DND-41 (cell line): ENCODE measurements at regions not wholly inside any gene's neighbourhood (a gene's known extent, or its start where the extent isn't known, plus 50 kb on each side); places are given as distances from the start of the nearest gene placed in this dataset.

Experiments used
- ATAC-seq: fragments of 200-7000 bp; cut with Tn5 transposase; 3 replicates; pipeline ENCODE4 v1.9.1; 2021; ENCODE audit warnings: low read depth; ENCODE audit not compliant: insufficient read depth
- DNase-seq: peaks from one replicate; pipeline ENCODE4 v3.0.0-alpha.2; 2020
- H2AFZ ChIP-seq: 2 replicates; pipeline ENCODE4 v1.6.0; 2012; ENCODE audit warnings: low read depth, low read length
- H3K27ac ChIP-seq: 2 replicates; pipeline ENCODE4 v1.5.1; 2012; ENCODE audit warnings: low read length, inconsistent platforms
- H3K27me3 ChIP-seq: fragments of 200-600 bp; sonication (generic); 2 replicates; pipeline ENCODE4 v1.6.0; 2012; ENCODE audit warnings: low read length, mild to moderate bottlenecking, inconsistent platforms; ENCODE audit not compliant: insufficient read depth, poor library complexity
- H3K36me3 ChIP-seq: 2 replicates; pipeline ENCODE4 v1.5.1; 2012; ENCODE audit warnings: low read length, inconsistent platforms; ENCODE audit not compliant: insufficient read depth
- H3K4me1 ChIP-seq: 2 replicates; pipeline ENCODE4 v1.5.1; 2012; ENCODE audit warnings: mild to moderate bottlenecking, low read length; ENCODE audit not compliant: insufficient read depth
- H3K4me2 ChIP-seq: 2 replicates; pipeline ENCODE4 v1.6.0; 2012; ENCODE audit warnings: mild to moderate bottlenecking, moderate library complexity, low read length, inconsistent platforms; ENCODE audit not compliant: insufficient read depth
- H3K4me3 ChIP-seq, 2 experiments: fragments of 200-600 bp in 1 of 2; shearing (Covaris generic) in 1 of 2; 2 replicates each; pipeline ENCODE4 v1.5.1; 2012 to 2016; ENCODE audit warnings: inconsistent platforms in 2 of 2, low read length in 2 of 2, mild to moderate bottlenecking in 2 of 2, low read depth in 1 of 2, moderate library complexity in 1 of 2
- H3K79me2 ChIP-seq: 2 replicates; pipeline ENCODE4 v1.6.0; 2012; ENCODE audit warnings: low read length, inconsistent platforms; ENCODE audit not compliant: insufficient read depth
- H3K9ac ChIP-seq: 2 replicates; pipeline ENCODE4 v1.6.0; 2012; ENCODE audit warnings: low read depth, mild to moderate bottlenecking, inconsistent platforms, low read length, moderate library complexity
- H3K9me3 ChIP-seq: 2 replicates; pipeline ENCODE4 v1.5.1; 2012; ENCODE audit warnings: low read length, moderate library complexity, mild to moderate bottlenecking, inconsistent platforms; ENCODE audit not compliant: insufficient read depth, severe bottlenecking
- H4K20me1 ChIP-seq: 2 replicates; pipeline ENCODE4 v1.6.0; 2012; ENCODE audit warnings: low read length; ENCODE audit not compliant: insufficient read depth
- EZH2 ChIP-seq: IDR thresholded peaks from 3 replicates; pipeline ENCODE4 v1.6.1; 2012; ENCODE audit warnings: borderline replicate concordance, low read depth, mild to moderate bottlenecking, moderate library complexity, low read length, inconsistent platforms; ENCODE audit not compliant: severe bottlenecking
- TF ChIP-seq, protein P1 (sequence below): IDR thresholded peaks from 2 replicates; pipeline ENCODE4 v1.5.1; 2012; ENCODE audit warnings: borderline replicate concordance, low read length, moderate library complexity, mild to moderate bottlenecking; ENCODE audit not compliant: poor library complexity, severe bottlenecking; ENCODE audit errors: extremely low read depth

DNA sequence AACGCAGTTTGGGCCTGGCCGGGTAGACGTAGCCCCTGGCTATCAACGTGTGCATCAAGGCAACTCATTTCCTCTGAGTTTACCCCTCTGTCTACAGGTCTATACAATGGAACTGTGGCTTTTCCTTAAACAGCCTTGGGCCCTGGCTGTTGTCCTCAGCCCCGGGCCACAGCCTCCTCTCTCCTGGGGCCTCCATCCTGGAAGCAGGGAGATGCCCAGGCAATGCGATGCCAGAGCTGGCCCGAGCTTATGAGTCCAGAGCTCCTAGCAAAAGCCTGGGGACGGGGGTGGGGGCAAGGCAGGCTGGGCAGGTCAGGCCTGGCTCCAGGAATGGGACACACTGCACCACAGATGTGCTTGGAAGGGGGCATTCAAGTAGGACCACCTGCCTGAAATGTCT lies 89.6 kb upstream of the SMNDC1 start:
- Histone ChIP-seq H3K79me2 (no peaks in the 10 kb centered on the region), H3K27me3 (no peaks in the 10 kb centered on the region), H3K9ac (no peak overlapping the region), H3K4me1 (no peaks in the 10 kb centered on the region), H3K4me2 (no peak overlapping the region), H3K9me3 (no peaks in the 10 kb centered on the region), H2AFZ (no peak overlapping the region), H3K27ac (no peak overlapping the region), H3K4me3 (no peak overlapping the region), H4K20me1 (no peaks in the 10 kb centered on the region), H3K36me3 (no peaks in the 10 kb centered on the region)
- no peak for TF ChIP-seq EZH2
- TF ChIP-seq, protein P1, sequence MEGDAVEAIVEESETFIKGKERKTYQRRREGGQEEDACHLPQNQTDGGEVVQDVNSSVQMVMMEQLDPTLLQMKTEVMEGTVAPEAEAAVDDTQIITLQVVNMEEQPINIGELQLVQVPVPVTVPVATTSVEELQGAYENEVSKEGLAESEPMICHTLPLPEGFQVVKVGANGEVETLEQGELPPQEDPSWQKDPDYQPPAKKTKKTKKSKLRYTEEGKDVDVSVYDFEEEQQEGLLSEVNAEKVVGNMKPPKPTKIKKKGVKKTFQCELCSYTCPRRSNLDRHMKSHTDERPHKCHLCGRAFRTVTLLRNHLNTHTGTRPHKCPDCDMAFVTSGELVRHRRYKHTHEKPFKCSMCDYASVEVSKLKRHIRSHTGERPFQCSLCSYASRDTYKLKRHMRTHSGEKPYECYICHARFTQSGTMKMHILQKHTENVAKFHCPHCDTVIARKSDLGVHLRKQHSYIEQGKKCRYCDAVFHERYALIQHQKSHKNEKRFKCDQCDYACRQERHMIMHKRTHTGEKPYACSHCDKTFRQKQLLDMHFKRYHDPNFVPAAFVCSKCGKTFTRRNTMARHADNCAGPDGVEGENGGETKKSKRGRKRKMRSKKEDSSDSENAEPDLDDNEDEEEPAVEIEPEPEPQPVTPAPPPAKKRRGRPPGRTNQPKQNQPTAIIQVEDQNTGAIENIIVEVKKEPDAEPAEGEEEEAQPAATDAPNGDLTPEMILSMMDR: no peak
- DNase-seq (no peak), ATAC-seq (no peak)

DNA sequence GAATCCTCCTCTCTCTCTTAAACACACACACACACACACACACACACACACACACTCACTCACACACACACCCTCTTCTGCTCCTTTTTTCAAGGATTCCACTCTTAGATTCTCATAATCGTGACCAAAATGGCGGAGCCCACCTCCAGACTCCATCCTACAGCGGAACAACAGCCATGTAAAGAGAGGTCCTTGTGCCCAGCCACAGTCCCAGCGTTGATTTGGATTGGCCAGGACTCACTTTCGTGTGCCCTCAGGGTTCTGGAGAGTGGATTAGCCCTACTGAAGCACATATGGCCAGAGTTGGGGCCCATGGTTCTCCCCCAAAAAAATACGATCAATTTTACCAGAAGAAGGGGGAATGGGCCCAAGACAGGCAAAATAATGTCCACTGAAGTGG lies 90.2 kb upstream of the SMNDC1 start:
- Histone ChIP-seq H3K9ac (no peak overlapping the region), H3K9me3 (no peaks in the 10 kb centered on the region), H3K27ac (no peak overlapping the region), H4K20me1 (no peaks in the 10 kb centered on the region), H3K79me2 (no peaks in the 10 kb centered on the region), H2AFZ (no peak overlapping the region), H3K36me3 (no peaks in the 10 kb centered on the region), H3K4me2 (no peak overlapping the region), H3K4me1 (no peaks in the 10 kb centered on the region), H3K27me3 (no peaks in the 10 kb centered on the region), H3K4me3 (no peak overlapping the region)
- DNase-seq (no peak), ATAC-seq (no peak)
- TF ChIP-seq EZH2: no peak
- TF ChIP-seq, protein P1: no peak

DNA sequence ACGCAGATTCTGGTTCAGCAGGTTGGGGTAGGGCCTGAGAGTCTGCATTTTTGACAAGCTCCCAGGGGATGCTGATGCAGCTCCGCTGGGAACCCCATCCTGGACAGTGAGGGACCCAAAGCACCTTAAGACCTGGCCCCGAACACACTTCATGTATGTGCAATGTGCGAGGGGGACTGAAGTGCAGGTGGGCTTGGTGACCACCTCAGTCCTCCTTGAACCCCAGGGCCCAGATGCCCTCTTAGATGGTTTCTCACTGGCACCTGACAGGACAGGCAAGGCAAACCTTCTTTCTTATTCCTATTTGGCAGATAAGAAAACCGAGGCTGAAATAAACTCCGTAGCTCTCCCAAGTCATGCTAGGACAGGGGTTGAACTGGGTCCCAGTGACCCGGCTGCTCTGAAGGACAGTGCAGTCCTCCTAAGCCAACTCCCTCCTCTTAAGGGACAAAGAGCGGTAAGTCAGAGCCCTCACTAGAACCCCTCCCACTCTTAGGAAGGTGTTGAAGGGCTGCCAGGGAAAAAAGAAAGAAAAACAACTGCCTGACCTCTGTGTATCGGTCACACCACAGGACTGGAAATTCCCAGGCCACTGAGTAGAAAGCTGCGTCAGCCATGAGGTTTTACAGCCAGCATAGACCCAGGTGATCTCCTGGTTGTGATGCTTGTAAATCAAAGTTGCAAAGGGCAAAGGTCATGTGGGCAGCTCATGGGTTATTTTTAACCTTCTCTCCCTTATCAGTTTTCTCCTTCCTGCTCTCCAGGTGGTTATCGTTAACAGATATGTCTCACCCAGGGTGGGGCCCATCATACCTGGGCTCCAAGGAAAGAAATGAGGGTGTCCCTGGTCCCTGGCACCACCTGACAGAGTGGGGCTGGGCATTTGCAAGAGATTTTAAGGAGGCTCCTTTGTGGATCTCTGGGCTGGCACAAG lies 90.9 kb upstream of the SMNDC1 start:
- H3K4me2 ChIP-seq: no peak overlapping the region
- no peaks in the 10 kb centered on the region for H3K27me3 ChIP-seq
- ATAC-seq (no peak), DNase-seq (no peak)
- no peaks in the 10 kb centered on the region for H3K79me2 ChIP-seq
- H3K9me3 ChIP-seq: no peaks in the 10 kb centered on the region
- H2AFZ ChIP-seq: no peak overlapping the region
- H3K4me3 ChIP-seq: no peak overlapping the region
- no peak overlapping the region for H3K9ac ChIP-seq
- TF ChIP-seq, protein P1: no peak
- no peak for TF ChIP-seq EZH2
- H4K20me1 ChIP-seq: no peaks in the 10 kb centered on the region
- H3K4me1 ChIP-seq: no peaks in the 10 kb centered on the region
- no peaks in the 10 kb centered on the region for H3K36me3 ChIP-seq
- H3K27ac ChIP-seq: no peak overlapping the region
